Liver (tissue), 8 donors: ENCODE measurements at regions not wholly inside any gene's neighbourhood (a gene's known extent, or its start where the extent isn't known, plus 50 kb on each side); places are given as distances from the start of the nearest gene placed in this dataset.

Experiments
- DNase-seq: peaks from one replicate; pipeline ENCODE4 v3.0.0-alpha.2; 2017; ENCODE audit warnings: low spot score
- H3K27ac ChIP-seq, 2 donors: one replicate each; pipeline ENCODE4 v1.7.0; 2013; ENCODE audit warnings: inconsistent platforms in 2 of 2, low read length in 2 of 2, control low read depth in 1 of 2, low read depth in 1 of 2, mild to moderate bottlenecking in 1 of 2
- H3K27me3 ChIP-seq, 4 donors: one replicate each; pipeline versions ENCODE4 v1.6.1 to v1.7.0; 2013; ENCODE audit warnings: low read length in 3 of 4, inconsistent platforms in 1 of 4, mild to moderate bottlenecking in 1 of 4, moderate library complexity in 1 of 4; ENCODE audit not compliant: control insufficient read depth in 4 of 4, insufficient read depth in 4 of 4
- H3K36me3 ChIP-seq, 4 donors: one replicate each; pipeline versions ENCODE4 v1.6.1 to v1.7.0; 2013; ENCODE audit warnings: low read length in 3 of 4, mild to moderate bottlenecking in 3 of 4, low read depth in 1 of 4, moderate library complexity in 1 of 4; ENCODE audit not compliant: control insufficient read depth in 4 of 4, insufficient read depth in 3 of 4
- H3K4me1 ChIP-seq, 4 donors: one replicate each; pipeline versions ENCODE4 v1.6.1 to v1.7.0; 2013; ENCODE audit warnings: low read length in 3 of 4, mild to moderate bottlenecking in 3 of 4, moderate library complexity in 1 of 4; ENCODE audit not compliant: control insufficient read depth in 4 of 4, insufficient read depth in 4 of 4
- H3K4me3 ChIP-seq, 3 donors: one replicate each; pipeline versions ENCODE4 v1.6.1 to v1.7.0; 2013; ENCODE audit warnings: low read length in 3 of 3, control low read depth in 1 of 3, low read depth in 1 of 3, mild to moderate bottlenecking in 1 of 3
- H3K9ac ChIP-seq, 2 donors: one replicate each; pipeline ENCODE4 v1.7.0; 2013; ENCODE audit warnings: low read length in 2 of 2, mild to moderate bottlenecking in 2 of 2, moderate library complexity in 2 of 2, control low read depth in 1 of 2, low read depth in 1 of 2
- H3K9me3 ChIP-seq, 4 donors: one replicate each; pipeline versions ENCODE4 v1.6.1 to v1.7.0; 2013; ENCODE audit warnings: low read length in 3 of 4; ENCODE audit not compliant: control insufficient read depth in 4 of 4
- EGR1 ChIP-seq, 2 donors: IDR thresholded peaks; 2 replicates each; pipeline ENCODE4 v1.6.1; 2016 to 2018; ENCODE audit warnings: antibody characterized with exemption in 2 of 2, low read depth in 2 of 2
- FOXA1 ChIP-seq: IDR thresholded peaks from 2 replicates; pipeline ENCODE4 v1.6.1; 2016; ENCODE audit warnings: antibody characterized with exemption
- FOXA2 ChIP-seq: IDR thresholded peaks from 2 replicates; pipeline ENCODE4 v1.6.1; 2016; ENCODE audit warnings: antibody characterized with exemption
- GABPA ChIP-seq, 2 donors: IDR thresholded peaks in 1 of 2; conservative IDR thresholded peaks in 1 of 2; 2 replicates each; pipeline ENCODE4 v1.6.1; 2016; ENCODE audit warnings: antibody characterized with exemption in 2 of 2, mild to moderate bottlenecking in 1 of 2, moderate library complexity in 1 of 2
- HNF4A ChIP-seq, 2 donors: conservative IDR thresholded peaks; 2 replicates each; pipeline ENCODE4 v1.6.1; 2016; ENCODE audit warnings: antibody characterized with exemption in 2 of 2, mild to moderate bottlenecking in 2 of 2
- HNF4G ChIP-seq: IDR thresholded peaks from 2 replicates; pipeline ENCODE4 v1.6.1; 2016; ENCODE audit warnings: antibody characterized with exemption
- MAX ChIP-seq: IDR thresholded peaks from 2 replicates; pipeline ENCODE4 v1.6.1; 2016; ENCODE audit warnings: antibody characterized with exemption
- NR2F2 ChIP-seq: IDR thresholded peaks from 2 replicates; pipeline ENCODE4 v1.6.1; 2016; ENCODE audit warnings: antibody characterized with exemption
- RAD21 ChIP-seq, 2 donors: IDR thresholded peaks; 2 replicates each; pipeline ENCODE4 v1.6.1; 2016; ENCODE audit warnings: antibody characterized with exemption in 2 of 2, mild to moderate bottlenecking in 2 of 2
- RXRA ChIP-seq, 2 donors: IDR thresholded peaks; 2 replicates each; pipeline ENCODE4 v1.6.1; 2017 to 2018; ENCODE audit warnings: antibody characterized with exemption in 2 of 2, mild to moderate bottlenecking in 1 of 2
- SP1 ChIP-seq: IDR thresholded peaks from 2 replicates; pipeline ENCODE4 v1.6.1; 2018; ENCODE audit warnings: antibody characterized with exemption, mild to moderate bottlenecking
- TAF1 ChIP-seq: conservative IDR thresholded peaks from 2 replicates; pipeline ENCODE4 v1.6.1; 2016; ENCODE audit warnings: antibody characterized with exemption, mild to moderate bottlenecking
- YY1 ChIP-seq: IDR thresholded peaks from 2 replicates; pipeline ENCODE4 v1.6.1; 2016; ENCODE audit warnings: antibody characterized with exemption, mild to moderate bottlenecking
- ZBTB33 ChIP-seq: IDR thresholded peaks from 2 replicates; pipeline ENCODE4 v1.6.1; 2016; ENCODE audit warnings: antibody characterized with exemption
- WGBS: extraction: QIAGEN DNeasy Blood & Tissue Kit; methylation state at CpG from one replicate; pipeline ENCODE4 v1.1.7; 2013; 5-methylcytosine and 5-hydroxymethylcytosine counted together
- TF ChIP-seq, protein P1 (sequence below): fragments of 150-350 bp; IDR thresholded peaks from 2 replicates; pipeline ENCODE4 v1.5.1; 2017; ENCODE audit warnings: improper control_type of control experiment, low read depth, low read length; ENCODE audit not compliant: missing input control
- TF ChIP-seq, protein P2 (sequence below): IDR thresholded peaks from 2 replicates; pipeline ENCODE4 v1.6.1; 2016; ENCODE audit warnings: antibody characterized with exemption
- donor health status: healthy.
- donor health status: healthy.
- donor health status: healthy.
- donor health status: healthy.
- donor health status: healthy.

DNA sequence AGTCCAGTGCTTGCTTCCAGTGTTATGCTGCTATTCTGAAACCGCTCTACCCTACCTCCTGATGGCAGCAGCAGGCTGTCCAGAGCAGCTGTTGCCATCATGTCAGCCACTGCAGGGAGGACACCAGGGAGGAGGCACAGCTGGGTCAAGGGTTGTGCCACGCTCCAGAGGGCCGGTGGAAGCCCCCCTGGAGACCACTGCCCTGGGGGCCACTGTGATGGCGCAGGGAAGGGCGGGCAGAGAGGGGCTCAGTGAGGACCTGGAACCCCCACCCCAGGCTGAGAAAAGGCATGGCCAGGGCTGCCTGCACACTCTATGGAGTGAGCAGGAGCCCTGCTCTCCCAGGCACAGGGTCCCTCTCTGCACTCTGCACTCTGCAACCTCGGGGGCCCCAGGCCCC lies 271.3 kb upstream of the BTBD3 start:
- no peak overlapping the region for H3K27ac ChIP-seq

GRCh38 chr20:11650566-11650965 lies 267.1 kb upstream of the BTBD3 start:
- H3K4me1 ChIP-seq, result peaks cover 5 to 24% (median 11%) of the 10 kb centered on the region in 4 donors
- no peaks in the 10 kb centered on the region for H3K27me3 ChIP-seq
- H3K4me3 ChIP-seq, result no peak overlapping the region
- H3K36me3 ChIP-seq, result no peaks in the 10 kb centered on the region
- H3K9ac ChIP-seq, result no peak overlapping the region
- H3K9me3 ChIP-seq, result peaks cover 0 to 2% (median 0%) of the 10 kb centered on the region in 4 donors
- no peak overlapping the region for H3K27ac ChIP-seq
- DNase-seq, result no peak
- TF ChIP-seq SP1 (no peak), NR2F2 (no peak), ZBTB33 (no peak), TAF1 (no peak), FOXA1 (no peak), HNF4A (conservative IDR thresholded peaks at IDR 0.05) (no peak), EGR1 (IDR thresholded peaks at IDR 0.05; ENCODE audit: low read depth in 2 of 2) (no peak), GABPA (IDR thresholded peaks at IDR 0.05 in 1 of 2, conservative IDR thresholded peaks at IDR 0.05 in 1 of 2) (no peak), FOXA2 (no peak), RAD21 (IDR thresholded peaks at IDR 0.05) (no peak), RXRA (IDR thresholded peaks at IDR 0.05) (no peak), HNF4G (no peak)
- TF ChIP-seq, protein P1, sequence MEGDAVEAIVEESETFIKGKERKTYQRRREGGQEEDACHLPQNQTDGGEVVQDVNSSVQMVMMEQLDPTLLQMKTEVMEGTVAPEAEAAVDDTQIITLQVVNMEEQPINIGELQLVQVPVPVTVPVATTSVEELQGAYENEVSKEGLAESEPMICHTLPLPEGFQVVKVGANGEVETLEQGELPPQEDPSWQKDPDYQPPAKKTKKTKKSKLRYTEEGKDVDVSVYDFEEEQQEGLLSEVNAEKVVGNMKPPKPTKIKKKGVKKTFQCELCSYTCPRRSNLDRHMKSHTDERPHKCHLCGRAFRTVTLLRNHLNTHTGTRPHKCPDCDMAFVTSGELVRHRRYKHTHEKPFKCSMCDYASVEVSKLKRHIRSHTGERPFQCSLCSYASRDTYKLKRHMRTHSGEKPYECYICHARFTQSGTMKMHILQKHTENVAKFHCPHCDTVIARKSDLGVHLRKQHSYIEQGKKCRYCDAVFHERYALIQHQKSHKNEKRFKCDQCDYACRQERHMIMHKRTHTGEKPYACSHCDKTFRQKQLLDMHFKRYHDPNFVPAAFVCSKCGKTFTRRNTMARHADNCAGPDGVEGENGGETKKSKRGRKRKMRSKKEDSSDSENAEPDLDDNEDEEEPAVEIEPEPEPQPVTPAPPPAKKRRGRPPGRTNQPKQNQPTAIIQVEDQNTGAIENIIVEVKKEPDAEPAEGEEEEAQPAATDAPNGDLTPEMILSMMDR, result no peak
- TF ChIP-seq, protein P2, sequence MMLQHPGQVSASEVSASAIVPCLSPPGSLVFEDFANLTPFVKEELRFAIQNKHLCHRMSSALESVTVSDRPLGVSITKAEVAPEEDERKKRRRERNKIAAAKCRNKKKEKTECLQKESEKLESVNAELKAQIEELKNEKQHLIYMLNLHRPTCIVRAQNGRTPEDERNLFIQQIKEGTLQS, result no peak
- WGBS, result 82% methylated on average over 2 of the region's 2 CpGs

More for the DNA sequence above, 271.3 kb upstream of the BTBD3 start:
- 90% methylated on average over 6 of the region's 6 CpGs for WGBS
- H3K36me3 ChIP-seq, result no peaks in the 10 kb centered on the region
- H3K4me3 ChIP-seq, result peak overlapping the region in 1 of 3 donors; percentile 22
- H3K9ac ChIP-seq, result no peak overlapping the region
- DNase-seq, result no peak
- TF ChIP-seq HNF4A (conservative IDR thresholded peaks at IDR 0.05) (peak in 1 of 2 donors; percentile 12), EGR1 (IDR thresholded peaks at IDR 0.05; ENCODE audit: low read depth in 2 of 2) (no peak), RAD21 (IDR thresholded peaks at IDR 0.05) (peak; percentile 37 to 54)
- peaks cover 2 to 9% (median 4%) of the 10 kb centered on the region in 4 donors for H3K4me1 ChIP-seq
- no peaks in the 10 kb centered on the region for H3K27me3 ChIP-seq
- H3K9me3 ChIP-seq, result peaks cover 0 to 2% (median 0%) of the 10 kb centered on the region in 4 donors

GRCh38 chr20:11651138-11651537 lies 266.6 kb upstream of the BTBD3 start:
- 33% methylated on average over 2 of the region's 2 CpGs for WGBS
- Histone ChIP-seq H3K27me3 (no peaks in the 10 kb centered on the region), H3K4me1 (peaks cover 5 to 24% (median 11%) of the 10 kb centered on the region in 4 donors), H3K9me3 (peaks cover 0 to 2% (median 0%) of the 10 kb centered on the region in 4 donors), H3K27ac (peak overlapping the region; percentile 45 to 78), H3K4me3 (no peak overlapping the region), H3K36me3 (no peaks in the 10 kb centered on the region), H3K9ac (no peak overlapping the region)
- TF ChIP-seq FOXA2 (no peak), GABPA (IDR thresholded peaks at IDR 0.05 in 1 of 2, conservative IDR thresholded peaks at IDR 0.05 in 1 of 2) (no peak), RAD21 (IDR thresholded peaks at IDR 0.05) (peak in 1 of 2 donors; percentile 2), YY1 (peak; percentile 19), NR2F2 (peak; percentile 10), ZBTB33 (no peak), HNF4A (conservative IDR thresholded peaks at IDR 0.05) (peak; percentile 36 to 48), MAX (peak; percentile 71), FOXA1 (no peak), EGR1 (IDR thresholded peaks at IDR 0.05; ENCODE audit: low read depth in 2 of 2) (peak in 1 of 2 donors; percentile 30), SP1 (peak; percentile 45), HNF4G (no peak), RXRA (IDR thresholded peaks at IDR 0.05) (peak; percentile 76 to 79)
- no peak for DNase-seq
